HepG2 (cell line): ENCODE measurements at regions not wholly inside any gene's neighbourhood (a gene's known extent, or its start where the extent isn't known, plus 50 kb on each side); places are given as distances from the start of the nearest gene placed in this dataset.

Experiments
- ATAC-seq: fragments of 200-7000 bp; cut with Tn5 transposase; 3 replicates; pipeline ENCODE4 v1.9.1; 2020; ENCODE audit warnings: mild to moderate bottlenecking, moderate library complexity
- BruUV-seq: library from RNA; stranded (reverse); fragments of 400-500 nt; replicated peaks from 2 replicates; lab custom pipeline; 2021; lab: Mats Ljungman, UMichigan
- CTCF ChIA-PET: fragments of 300-600 bp; formaldehyde crosslinking; extraction: SDS; loops from one replicate; lab custom pipeline; 2021; ENCODE audit warnings: low total read pairs, inconsistent platforms, low intra/inter-chr PET ratio; lab: Yijun Ruan, JAX
- POLR2A ChIA-PET: fragments of 350-600 bp; sonication (Branson Sonifier 250); formaldehyde crosslinking; loops from one replicate; lab custom pipeline; 2020; ENCODE audit warnings: antibody characterized with exemption, inconsistent platforms; lab: Yijun Ruan, JAX
- DNase-seq: peaks from one replicate; pipeline ENCODE4 v3.0.0-alpha.2; 2015; ENCODE audit warnings: low spot score
- FAIRE-seq: peaks from 3 replicates; lab custom pipeline; 2011; peaks lifted over from hg19 to GRCh38; lab: Jason Lieb, UNC
- H2AFZ ChIP-seq: one replicate; pipeline ENCODE4 v1.6.1; 2011; ENCODE audit warnings: low read length, inconsistent platforms
- H3K27ac ChIP-seq: fragments of 300-600 bp; 3 replicates; pipeline ENCODE4 v1.8.0; 2011; ENCODE audit warnings: mixed run types, mild to moderate bottlenecking, mixed read lengths, low read length, inconsistent platforms; ENCODE audit not compliant: insufficient read depth; ENCODE audit errors: extremely low read length
- H3K27me3 ChIP-seq, 2 experiments: fragments of 200-600 bp in 1 of 2; 2 replicates in 1 of 2; 3 replicates in 1 of 2; pipeline versions ENCODE4 v1.6.0 to v1.8.0; 2011; ENCODE audit warnings: low read length in 2 of 2, mild to moderate bottlenecking in 2 of 2, moderate library complexity in 2 of 2, inconsistent platforms in 1 of 2; ENCODE audit not compliant: insufficient read depth in 2 of 2, control insufficient read depth in 1 of 2
- H3K36me3 ChIP-seq, 2 experiments: fragments of 200-600 bp in 1 of 2; replicated peaks in 1 of 2; 2 replicates in 1 of 2; 3 replicates in 1 of 2; pipeline versions ENCODE4 v1.5.1 to v1.8.0; 2011; ENCODE audit warnings: low read length in 2 of 2, inconsistent platforms in 1 of 2; ENCODE audit not compliant: insufficient read depth in 2 of 2, control insufficient read depth in 1 of 2
- H3K4me1 ChIP-seq: 2 replicates; pipeline ENCODE4 v1.5.1; 2012; ENCODE audit warnings: low read length, inconsistent platforms; ENCODE audit not compliant: insufficient read depth
- H3K4me2 ChIP-seq: 2 replicates; pipeline ENCODE4 v1.6.0; 2011; ENCODE audit warnings: low read depth, low read length, inconsistent platforms
- H3K4me3 ChIP-seq, 3 experiments: fragments of 200-600 bp in 1 of 3; sonication (generic), shearing (Covaris generic) in 1 of 3; replicated peaks in 1 of 3; 2 replicates each; pipeline ENCODE4 v1.5.1; 2011 to 2016; ENCODE audit warnings: low read length in 3 of 3, inconsistent platforms in 2 of 3, low read depth in 2 of 3, mild to moderate bottlenecking in 2 of 3, control low read depth in 1 of 3, mixed read lengths in 1 of 3; ENCODE audit not compliant: insufficient read depth in 1 of 3
- H3K79me2 ChIP-seq: one replicate; pipeline ENCODE4 v1.6.1; 2011; ENCODE audit warnings: low read length, inconsistent platforms; ENCODE audit not compliant: insufficient read depth
- H3K9ac ChIP-seq: 2 replicates; pipeline ENCODE4 v1.6.0; 2011; ENCODE audit warnings: mild to moderate bottlenecking, low read depth, low read length, inconsistent platforms; ENCODE audit not compliant: insufficient read depth
- H3K9me3 ChIP-seq: 2 replicates; pipeline ENCODE4 v1.5.1; 2012; ENCODE audit warnings: mild to moderate bottlenecking, low read length
- H4K20me1 ChIP-seq: 2 replicates; pipeline ENCODE4 v1.6.0; 2011; ENCODE audit warnings: inconsistent platforms, mild to moderate bottlenecking, low read length, moderate library complexity; ENCODE audit not compliant: insufficient read depth
- AKAP8 ChIP-seq: sonication (generic); formaldehyde crosslinking; IDR thresholded peaks from 2 replicates; pipeline ENCODE4 v1.5.1; 2020; ENCODE audit warnings: mild to moderate bottlenecking, missing genetic modification reagents
- ARID5B ChIP-seq: IDR thresholded peaks from 2 replicates; pipeline ENCODE4 v1.4.0; 2020; ENCODE audit warnings: mild to moderate bottlenecking, missing genetic modification reagents
- CEBPB ChIP-seq: IDR thresholded peaks from 2 replicates; pipeline ENCODE4 v1.6.1; 2011; ENCODE audit warnings: low read depth, low read length, improper control_type of control experiment, borderline replicate concordance
- CEBPG ChIP-seq: IDR thresholded peaks from 2 replicates; pipeline ENCODE4 v1.6.1; 2016
- EP300 ChIP-seq, 3 experiments: sonication (generic) in 1 of 3; formaldehyde crosslinking in 1 of 3; IDR thresholded peaks; 2 replicates each; pipeline versions ENCODE4 v1.5.1 to v1.6.1; 2011 to 2020; ENCODE audit warnings: low read depth in 2 of 3, low read length in 2 of 3, borderline replicate concordance in 1 of 3, improper control_type of control experiment in 1 of 3, mild to moderate bottlenecking in 1 of 3, missing genetic modification reagents in 1 of 3, moderate library complexity in 1 of 3
- FOXP1 ChIP-seq, 2 experiments: fragments of 450-650 bp in 1 of 2; IDR thresholded peaks; 2 replicates each; pipeline ENCODE4 v1.6.1; 2017 to 2018; ENCODE audit warnings: antibody characterized with exemption in 1 of 2
- GATAD2A ChIP-seq: IDR thresholded peaks from 2 replicates; pipeline ENCODE4 v1.6.1; 2016
- GRHL1 ChIP-seq: sonication (generic); formaldehyde crosslinking; conservative IDR thresholded peaks from 2 replicates; pipeline ENCODE4 v1.8.0; 2022; ENCODE audit warnings: missing genetic modification reagents
- HDAC2 ChIP-seq: sonication (generic); formaldehyde crosslinking; IDR thresholded peaks from 2 replicates; pipeline ENCODE4 v1.4.0; 2020; ENCODE audit warnings: missing genetic modification reagents
- MTA3 ChIP-seq: sonication (generic); formaldehyde crosslinking; IDR thresholded peaks from 2 replicates; pipeline ENCODE4 v1.4.0; 2020; ENCODE audit warnings: missing genetic modification reagents
- POGZ ChIP-seq: sonication (generic); formaldehyde crosslinking; IDR thresholded peaks from 2 replicates; pipeline ENCODE4 v1.4.0; 2020; ENCODE audit warnings: mild to moderate bottlenecking, missing genetic modification reagents
- SALL1 ChIP-seq: sonication (generic); formaldehyde crosslinking; IDR thresholded peaks from 2 replicates; pipeline ENCODE4 v1.8.0; 2022; ENCODE audit warnings: mild to moderate bottlenecking, missing genetic modification reagents
- ZBTB7B ChIP-seq: sonication (generic); formaldehyde crosslinking; IDR thresholded peaks from 2 replicates; pipeline ENCODE4 v1.4.0; 2020; ENCODE audit warnings: missing genetic modification reagents
- ZNF224 ChIP-seq: sonication (generic); formaldehyde crosslinking; IDR thresholded peaks from 2 replicates; pipeline ENCODE4 v1.5.0; 2020; ENCODE audit warnings: mild to moderate bottlenecking, missing genetic modification reagents
- ZNF317 ChIP-seq: sonication (generic); formaldehyde crosslinking; IDR thresholded peaks from 2 replicates; pipeline ENCODE4 v1.5.0; 2020; ENCODE audit warnings: mild to moderate bottlenecking, missing genetic modification reagents
- ZNF431 ChIP-seq: sonication (generic); formaldehyde crosslinking; IDR thresholded peaks from 2 replicates; pipeline ENCODE4 v1.9.0; 2022; ENCODE audit warnings: missing genetic modification reagents, low read depth, mild to moderate bottlenecking, borderline replicate concordance
- WGBS: methylation state at CpG from one replicate; pipeline ENCODE4 v1.1.6; 2017; ENCODE audit warnings: low lambda C conversion rate; 5-methylcytosine and 5-hydroxymethylcytosine counted together
- in situ Hi-C: cut with HindIII; loops from 2 replicates; pipeline ENCODE4 v1.10.0; 2017; ENCODE audit warnings: low pct_unique_long_range_greater_than_20kb; ENCODE audit not compliant: extremely low pct_ligation_motif_present
- intact Hi-C: fragments of 100-400 bp; cut with micrococcal nuclease; formaldehyde crosslinking; loops from one replicate; pipeline ENCODE4 v1.10.0; 2022; ENCODE audit not compliant: unreplicated experiment

DNA sequence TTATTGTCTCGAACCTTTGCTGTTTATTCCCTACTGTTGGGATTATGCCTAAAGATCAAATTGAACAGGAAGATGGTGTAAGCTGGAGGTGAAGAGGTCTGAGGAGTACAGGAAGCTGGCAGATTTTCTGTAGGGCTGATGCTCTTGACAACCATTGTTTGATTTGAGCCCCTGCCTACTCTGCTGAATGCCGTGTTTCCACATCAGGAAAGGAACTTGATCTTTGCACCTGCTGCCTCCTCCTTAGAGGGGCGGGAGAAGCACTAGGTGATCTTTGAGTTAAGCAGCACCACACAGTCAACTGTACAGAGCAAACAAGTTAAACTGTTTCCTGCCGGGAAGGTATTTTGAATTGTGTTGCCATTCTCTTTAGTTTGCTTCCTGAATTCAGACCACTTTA lies 364.6 kb upstream of the EPHA6 start:
- peaks cover 16% of the 10 kb centered on the region for H3K4me1 ChIP-seq
- no peak overlapping the region for H3K4me3 ChIP-seq
- no peak overlapping the region for H2AFZ ChIP-seq
- no TSS peak for BruUV-seq
- no peaks in the 10 kb centered on the region for H3K36me3 ChIP-seq
- in situ Hi-C loops, result no loop called here
- no peak overlapping the region for H3K9ac ChIP-seq
- no peaks in the 10 kb centered on the region for H3K27me3 ChIP-seq
- intact Hi-C loops, result no loop called here
- ChIA-PET POLR2A (no interaction called here), CTCF (no interaction called here)
- FAIRE-seq (peak; percentile 87), ATAC-seq (peak; percentile 99), DNase-seq (peak; percentile 61)
- no peaks in the 10 kb centered on the region for H3K79me2 ChIP-seq
- H3K27ac ChIP-seq, result no peak overlapping the region
- no peaks in the 10 kb centered on the region for H4K20me1 ChIP-seq
- no peaks in the 10 kb centered on the region for H3K9me3 ChIP-seq
- peak overlapping the region; percentile 21 for H3K4me2 ChIP-seq
- WGBS, result 0% methylated on average over 2 of the region's 4 CpGs
- TF ChIP-seq FOXP1 (IDR thresholded peaks at IDR 0.05) (no peak), FOXP1 (CRISPR knock-in tag; IDR thresholded peaks at IDR 0.05) (peak; percentile 31; the same call in 1 of the 2 replicates), HDAC2 (CRISPR knock-in tag) (0 out of 2 replicates have a peak, but pooled peaks have one; percentile 33), EP300 (IDR thresholded peaks at IDR 0.05; ENCODE audit: low read depth in 2 of 2, low read length in 2 of 2) (peak in 1 of 2 experiments; percentile 50; a peak in 1 of 4 replicates), EP300 (CRISPR knock-in tag; IDR thresholded peaks at IDR 0.05; ENCODE audit: borderline replicate concordance) (no peak), GATAD2A (CRISPR knock-in tag) (0 out of 2 replicates have a peak, but pooled peaks have one; percentile 22), SALL1 (CRISPR knock-in tag) (peak; percentile 51; the same call in 1 of the 2 replicates), ZNF224 (CRISPR knock-in tag) (no peak), GRHL1 (no peak), ZNF317 (CRISPR knock-in tag) (peak; percentile 80), ARID5B (CRISPR knock-in tag) (peak; percentile 79), CEBPB (peak; percentile 10; the same call in 1 of the 2 replicates), AKAP8 (CRISPR knock-in tag) (no peak), ZNF431 (CRISPR knock-in tag) (no peak), MTA3 (no peak), ZBTB7B (CRISPR knock-in tag) (0 out of 2 replicates have a peak, but pooled peaks have one; percentile 27), POGZ (CRISPR knock-in tag) (0 out of 2 replicates have a peak, but pooled peaks have one; percentile 39), CEBPG (CRISPR knock-in tag) (peak; percentile 38)
